Hematopoietic multipotent progenitor cell treated with erythropoietin and hydrocortisone succinate and interleukin-3 and kit ligand, for 6 days (in vitro differentiated cells): ENCODE measurements at regions not wholly inside any gene's neighbourhood (a gene's known extent, or its start where the extent isn't known, plus 50 kb on each side); places are given as distances from the start of the nearest gene placed in this dataset.
"Not testable (repeated sequence)": the region's sequence is repeated elsewhere in the genome, so short reads cannot be mapped to it uniquely, and the experiment has no call there.

ENCODE experiments used
- DNase-seq: peaks from one replicate; pipeline ENCODE4 v3.0.0-alpha.2; 2015

DNA sequence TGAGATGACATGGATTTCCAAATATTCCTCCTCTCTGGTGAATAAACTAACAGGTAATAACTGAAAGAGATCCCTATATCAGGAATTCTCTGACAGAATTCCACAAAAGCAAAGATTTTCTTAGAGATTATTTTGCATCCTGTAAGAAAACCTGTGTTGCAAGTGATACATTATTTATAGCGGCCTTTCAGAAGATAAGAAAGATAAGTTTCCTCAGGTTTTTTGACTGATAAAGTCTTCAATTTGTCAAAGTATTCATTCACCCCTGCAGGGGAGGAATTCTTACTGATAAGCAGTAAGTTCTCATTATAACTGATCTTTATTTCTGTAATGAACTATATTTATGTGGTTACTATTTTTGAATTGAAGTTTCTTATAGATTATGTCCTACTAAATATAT is 554.0 kb downstream of the ARL4A start:
- DNase-seq, result no peak

DNA sequence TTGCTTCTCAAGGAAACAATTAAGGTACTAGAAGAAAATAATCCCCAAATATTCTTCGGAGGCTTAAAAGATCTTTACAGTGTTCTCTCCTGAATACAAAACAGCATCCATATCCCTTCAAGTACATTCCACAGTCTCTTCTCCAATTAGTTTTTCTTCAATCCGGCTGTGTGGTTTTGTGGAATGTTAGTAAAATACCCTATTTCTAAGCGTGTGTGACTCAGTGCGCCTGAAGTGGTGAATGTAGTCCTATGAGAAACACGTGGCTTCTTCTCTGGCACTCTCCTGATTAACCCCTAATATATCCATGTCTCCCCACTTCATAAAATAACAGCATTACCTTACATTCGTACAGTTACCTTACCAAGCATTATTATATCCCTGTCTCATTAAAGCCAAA is 570.2 kb downstream of the ARL4A start:
- DNase-seq, result no peak

DNA sequence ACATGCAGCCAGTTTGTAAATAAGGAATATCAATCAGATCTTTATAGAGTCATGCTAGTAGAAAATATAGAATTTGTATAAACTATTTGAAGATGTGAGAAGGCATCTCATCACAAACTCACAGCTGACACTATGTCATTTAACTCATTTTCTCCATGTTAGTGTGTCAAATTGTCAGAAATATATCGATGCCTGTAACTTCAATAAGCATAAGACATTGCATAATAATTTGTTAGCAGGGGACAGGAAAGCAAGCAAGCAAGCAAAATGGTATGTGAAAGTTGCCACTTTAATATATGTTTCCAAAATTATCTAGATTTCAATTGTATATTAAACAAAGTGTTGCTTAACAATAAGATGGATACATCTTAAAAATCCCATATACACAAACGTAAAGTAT is 571.0 kb downstream of the ARL4A start:
- no peak for DNase-seq

- no peak for DNase-seq
Observed at GRCh38 chr7:13259930-13260329, 572.5 kb downstream of the ARL4A start.

DNA sequence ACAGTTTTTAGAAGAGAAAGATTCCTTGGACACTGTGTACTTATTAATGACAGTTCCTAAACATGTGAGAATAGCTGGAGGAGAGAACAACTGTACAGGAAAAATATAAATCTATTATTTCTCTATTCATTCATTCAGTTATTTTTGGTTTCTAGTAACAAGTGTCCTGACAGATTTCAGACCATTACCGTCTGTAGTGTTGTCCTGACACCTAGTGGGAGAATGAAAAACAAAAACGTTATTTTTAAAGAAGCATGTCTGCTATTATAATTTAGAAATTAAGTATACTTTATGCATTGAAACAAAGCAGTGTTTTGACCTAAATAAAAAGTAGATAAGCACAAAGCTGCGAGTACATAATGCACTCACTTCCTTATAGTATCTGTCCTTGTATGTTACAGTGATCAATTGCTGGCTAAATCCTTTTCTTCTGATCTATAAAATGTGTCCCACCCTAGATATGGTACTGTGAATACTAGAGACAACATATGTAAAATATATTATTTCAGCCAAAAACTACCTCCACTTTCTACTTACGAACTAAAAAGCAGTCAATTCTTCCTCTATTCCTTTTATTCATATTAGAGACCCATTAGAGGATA is 575.6 kb downstream of the ARL4A start:
- peak; percentile 69 for DNase-seq

DNA sequence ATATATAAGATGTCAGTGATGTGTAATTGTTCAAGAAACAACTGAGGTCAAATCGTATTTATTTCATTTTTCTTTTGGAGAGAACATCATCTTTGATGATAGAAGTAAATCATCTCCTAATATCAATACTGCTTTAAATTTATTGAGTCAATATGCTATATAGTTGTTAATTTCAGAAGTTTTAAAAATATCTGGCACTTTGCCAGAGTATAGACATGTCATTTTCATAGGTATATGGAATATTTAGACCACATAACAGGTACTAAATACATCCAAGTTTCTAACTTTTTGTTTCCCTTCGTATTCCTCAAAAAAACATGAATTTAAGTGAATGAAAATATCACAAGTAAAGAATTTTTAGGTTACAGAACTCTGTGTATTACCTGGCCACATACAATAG is 577.8 kb downstream of the ARL4A start:
- no peak for DNase-seq

- not testable (repeated sequence) for DNase-seq
Observed at GRCh38 chr7:13274205-13274604, 586.8 kb downstream of the ARL4A start.

DNA sequence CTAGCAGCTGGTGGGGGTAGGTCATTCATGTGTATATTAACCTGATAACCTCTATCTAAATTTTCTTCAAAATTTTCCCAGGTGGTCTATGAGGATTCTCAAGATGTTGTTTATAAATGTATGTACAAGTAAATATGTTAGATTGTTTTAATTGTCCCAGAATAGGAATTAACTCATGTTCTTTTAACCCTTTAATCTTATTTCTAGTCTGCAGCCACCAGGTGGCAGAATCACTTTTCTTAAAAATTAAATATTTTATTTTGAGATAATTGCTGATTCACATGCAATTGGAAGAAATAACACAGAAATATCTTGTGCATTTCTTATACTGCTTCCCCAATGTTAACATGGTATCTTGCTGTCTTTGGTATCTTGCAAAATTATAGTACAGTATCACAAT is 589.5 kb downstream of the ARL4A start:
- peak; percentile 16 for DNase-seq

- DNase-seq, result no peak
Observed at GRCh38 chr7:13278020-13278419, 590.6 kb downstream of the ARL4A start.

- peak; percentile 82 for DNase-seq
Observed at GRCh38 chr7:13279854-13280435, 592.5 kb downstream of the ARL4A start.

DNA sequence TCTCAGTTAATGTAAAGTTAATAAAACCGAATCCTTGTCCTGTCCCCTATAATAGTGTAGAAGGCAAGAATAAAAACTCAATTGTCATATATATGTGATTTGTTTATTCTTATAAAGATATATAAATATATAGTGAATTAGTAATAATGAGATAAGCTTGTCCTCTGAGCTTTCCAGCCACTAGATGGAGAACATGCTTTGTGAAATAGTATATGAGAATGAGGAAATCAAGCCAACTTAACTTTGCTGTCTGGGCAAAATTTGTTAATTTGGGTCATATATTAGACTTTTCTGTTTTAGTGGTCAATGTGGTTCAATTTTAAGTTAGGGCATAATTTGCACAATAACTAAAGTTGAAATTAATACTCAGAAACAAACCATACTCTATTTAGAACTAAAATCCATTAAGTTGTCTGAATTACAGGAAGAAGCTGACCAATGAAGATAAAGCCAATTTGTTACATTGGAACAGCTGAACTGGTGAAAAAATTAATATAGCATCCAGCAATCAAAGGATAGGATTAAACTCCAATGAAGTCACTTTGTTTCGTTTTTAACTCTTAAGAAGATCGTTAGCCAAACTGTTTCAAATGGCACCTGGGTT is 595.0 kb downstream of the ARL4A start:
- DNase-seq, result peak; percentile 36

DNA sequence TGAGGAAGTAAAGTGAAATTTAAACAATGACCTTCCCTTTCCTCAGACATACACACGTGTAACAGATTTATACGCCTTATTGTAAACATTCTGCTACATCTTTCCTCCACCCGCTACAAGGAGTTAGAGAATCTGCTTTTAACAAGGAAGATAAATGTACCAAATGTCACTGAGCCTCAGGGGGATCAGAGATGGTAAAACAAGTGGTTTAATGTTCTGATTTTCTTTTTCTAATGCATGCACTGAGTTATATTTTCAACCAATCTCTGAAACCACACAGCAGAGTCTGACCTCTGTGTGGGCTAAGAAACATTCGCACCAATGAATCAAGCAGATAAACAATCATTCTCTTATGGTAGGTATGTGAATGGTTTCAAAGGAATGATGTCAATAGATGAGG is 599.5 kb downstream of the ARL4A start:
- no peak for DNase-seq

- no peak for DNase-seq
Observed at GRCh38 chr7:13288516-13288915, 601.1 kb downstream of the ARL4A start.

- DNase-seq, result no peak
Observed at GRCh38 chr7:13290975-13291374, 603.5 kb downstream of the ARL4A start.

- DNase-seq, result no peak
Observed at GRCh38 chr7:13293264-13294002, 606.0 kb downstream of the ARL4A start.

DNA sequence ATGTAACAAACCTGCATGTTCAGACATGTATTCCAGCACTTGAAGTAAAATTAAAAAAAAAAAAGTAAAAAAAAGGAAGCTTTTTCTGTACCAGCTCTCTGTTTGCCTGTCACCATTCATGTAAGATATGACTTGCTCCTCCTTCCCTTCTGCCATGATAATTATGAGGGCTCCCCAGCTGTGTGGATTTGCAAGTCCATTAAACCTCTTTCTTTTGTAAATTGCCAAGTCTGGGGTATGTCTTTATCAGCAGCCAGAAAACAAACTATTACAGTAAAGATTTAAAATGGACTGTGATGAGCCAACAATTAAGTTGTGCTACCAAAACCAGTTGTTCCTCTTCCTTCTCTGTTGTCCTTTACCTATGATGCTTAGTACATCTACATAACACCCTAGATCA is 619.6 kb downstream of the ARL4A start:
- no peak for DNase-seq

DNA sequence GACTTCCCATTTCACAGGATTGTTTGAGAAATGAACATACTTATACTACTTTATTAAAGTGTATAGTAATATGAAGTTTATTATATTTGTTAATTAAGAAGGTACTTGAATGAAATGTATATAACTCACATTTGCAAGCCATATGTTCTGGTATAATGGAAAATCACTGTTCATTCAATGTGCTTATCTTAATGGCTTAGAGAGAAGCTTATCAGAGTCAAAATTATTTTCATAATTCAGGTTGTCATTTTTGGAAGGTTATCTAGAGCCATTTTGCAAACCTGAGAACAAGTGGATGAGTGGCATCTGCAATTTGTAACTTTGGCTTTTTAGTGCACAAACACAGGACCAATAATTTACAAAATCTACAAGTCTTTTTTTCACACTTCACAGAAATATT is 621.0 kb downstream of the ARL4A start:
- DNase-seq, result no peak

GRCh38 chr7:13309535-13309934 is 622.1 kb downstream of the ARL4A start:
- no peak for DNase-seq

DNA sequence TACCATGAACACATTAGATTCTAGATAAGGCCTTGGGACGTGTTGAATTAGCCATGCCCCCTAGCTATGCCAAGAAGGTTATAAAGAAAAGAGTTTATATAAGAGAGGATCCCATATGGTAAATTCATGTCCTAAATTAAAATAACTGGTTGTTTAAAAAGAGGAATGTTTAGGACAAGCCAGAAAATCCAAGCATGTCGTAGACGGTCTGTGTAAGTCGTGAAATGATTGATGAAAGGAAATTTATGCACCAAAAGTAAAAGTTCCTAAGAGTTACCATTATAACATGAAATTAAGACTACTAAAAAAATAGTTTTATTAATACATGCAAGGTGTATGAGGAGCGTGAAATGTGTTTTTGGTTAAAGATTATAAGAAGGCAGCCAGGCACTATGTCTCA is 624.9 kb downstream of the ARL4A start:
- peak; percentile 2 for DNase-seq

DNA sequence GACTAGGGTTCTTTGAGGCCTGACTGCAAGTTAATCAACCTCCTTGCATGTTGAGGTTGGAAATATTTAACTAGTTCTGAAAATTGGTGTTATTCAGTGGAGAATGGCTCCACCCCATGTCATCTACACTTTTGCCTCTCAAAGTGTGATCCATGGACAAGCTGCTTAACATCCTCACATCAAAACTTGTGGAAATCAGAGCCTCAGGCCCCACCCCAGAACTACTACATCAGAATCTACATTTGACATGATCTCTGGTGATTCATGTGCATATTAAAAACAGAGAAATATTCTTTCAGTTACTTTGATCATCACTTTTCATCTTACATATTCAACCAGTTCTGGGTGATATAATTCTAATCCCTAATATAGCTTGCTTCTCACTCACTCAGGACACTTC is 632.9 kb downstream of the ARL4A start:
- no peak for DNase-seq

- no peak for DNase-seq
Observed at GRCh38 chr7:13321316-13321715, 633.9 kb downstream of the ARL4A start.

DNA sequence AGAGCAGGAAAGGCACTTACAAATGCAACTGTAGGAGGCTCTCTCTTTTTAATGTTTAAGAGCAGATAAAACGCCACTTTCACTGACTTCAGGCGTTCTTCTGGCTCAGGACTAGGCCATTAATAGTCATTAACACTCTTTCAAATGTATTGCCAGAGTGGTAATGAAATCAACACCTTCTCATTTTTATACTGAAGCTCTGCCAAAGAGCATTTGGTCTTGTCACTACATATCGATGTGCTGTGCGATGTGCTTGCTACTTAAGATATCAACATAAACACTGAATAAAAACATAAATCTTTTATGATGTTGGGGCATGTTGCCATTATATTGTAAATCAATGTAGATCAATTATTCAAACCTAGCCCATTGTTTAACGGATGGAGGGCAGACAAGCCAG is 634.7 kb downstream of the ARL4A start:
- DNase-seq, result no peak

GRCh38 chr7:13327669-13328068 is 640.2 kb downstream of the ARL4A start:
- no peak for DNase-seq

DNA sequence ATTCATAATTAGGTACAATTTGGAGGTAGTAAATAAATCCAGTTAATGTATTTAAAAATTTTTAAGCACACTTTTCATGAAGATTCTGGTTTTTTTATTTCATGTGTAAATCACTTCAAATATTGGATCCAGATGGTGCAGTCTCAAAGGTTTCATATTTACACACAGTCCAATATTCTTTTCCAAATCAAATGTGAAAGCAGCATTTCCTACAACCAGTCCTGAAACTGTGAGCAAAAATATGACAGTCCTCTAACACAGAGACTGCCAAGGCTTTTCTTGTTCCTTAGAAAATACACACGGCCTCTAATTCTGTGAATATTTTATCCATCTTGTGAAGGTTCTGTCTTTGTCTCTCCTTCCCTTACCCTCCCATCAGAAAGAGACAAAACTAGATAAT is 645.9 kb downstream of the ARL4A start:
- no peak for DNase-seq
